RWPE2 (cell line): ENCODE measurements at regions not wholly inside any gene's neighbourhood (a gene's known extent, or its start where the extent isn't known, plus 50 kb on each side); places are given as distances from the start of the nearest gene placed in this dataset.

ENCODE experiments used
- ATAC-seq: fragments of 200-7000 bp; cut with Tn5 transposase; 3 replicates; pipeline ENCODE4 v1.9.1; 2021; ENCODE audit warnings: low read depth
- DNase-seq: peaks from one replicate; pipeline ENCODE4 v3.0.0-alpha.2; 2020; ENCODE audit warnings: low spot score
- H3K27ac ChIP-seq: fragments of 450-650 bp; 2 replicates; pipeline ENCODE4 v1.5.1; 2017; ENCODE audit warnings: mild to moderate bottlenecking; ENCODE audit not compliant: poor library complexity, severe bottlenecking
- H3K27me3 ChIP-seq: fragments of 250-450 bp; sonication (Bioruptor Pico); 2 replicates; pipeline ENCODE4 v1.5.1; 2021; ENCODE audit warnings: mild to moderate bottlenecking, moderate library complexity; ENCODE audit not compliant: insufficient read depth, poor library complexity, severe bottlenecking
- H3K36me3 ChIP-seq: fragments of 250-450 bp; sonication (Bioruptor Pico); 2 replicates; pipeline ENCODE4 v1.5.1; 2020; ENCODE audit warnings: low read depth, mild to moderate bottlenecking, moderate library complexity
- H3K4me1 ChIP-seq: fragments of 250-450 bp; sonication (Bioruptor Pico); 2 replicates; pipeline ENCODE4 v1.5.1; 2021; ENCODE audit warnings: mild to moderate bottlenecking, moderate library complexity; ENCODE audit not compliant: insufficient read depth, poor library complexity, severe bottlenecking
- H3K4me3 ChIP-seq: fragments of 250-450 bp; sonication (Bioruptor Pico); 2 replicates; pipeline ENCODE4 v1.5.1; 2021; ENCODE audit warnings: mild to moderate bottlenecking, moderate library complexity; ENCODE audit not compliant: severe bottlenecking
- H3K9me3 ChIP-seq: fragments of 250-450 bp; sonication (Bioruptor Pico); 2 replicates; pipeline ENCODE4 v1.5.1; 2021; ENCODE audit warnings: mild to moderate bottlenecking, moderate library complexity; ENCODE audit not compliant: severe bottlenecking
- TF ChIP-seq, protein P1 (sequence below): fragments of 450-650 bp; IDR thresholded peaks from one replicate; pipeline ENCODE4 v1.5.1; 2017; ENCODE audit warnings: mild to moderate bottlenecking, moderate library complexity; ENCODE audit not compliant: poor library complexity, severe bottlenecking

DNA sequence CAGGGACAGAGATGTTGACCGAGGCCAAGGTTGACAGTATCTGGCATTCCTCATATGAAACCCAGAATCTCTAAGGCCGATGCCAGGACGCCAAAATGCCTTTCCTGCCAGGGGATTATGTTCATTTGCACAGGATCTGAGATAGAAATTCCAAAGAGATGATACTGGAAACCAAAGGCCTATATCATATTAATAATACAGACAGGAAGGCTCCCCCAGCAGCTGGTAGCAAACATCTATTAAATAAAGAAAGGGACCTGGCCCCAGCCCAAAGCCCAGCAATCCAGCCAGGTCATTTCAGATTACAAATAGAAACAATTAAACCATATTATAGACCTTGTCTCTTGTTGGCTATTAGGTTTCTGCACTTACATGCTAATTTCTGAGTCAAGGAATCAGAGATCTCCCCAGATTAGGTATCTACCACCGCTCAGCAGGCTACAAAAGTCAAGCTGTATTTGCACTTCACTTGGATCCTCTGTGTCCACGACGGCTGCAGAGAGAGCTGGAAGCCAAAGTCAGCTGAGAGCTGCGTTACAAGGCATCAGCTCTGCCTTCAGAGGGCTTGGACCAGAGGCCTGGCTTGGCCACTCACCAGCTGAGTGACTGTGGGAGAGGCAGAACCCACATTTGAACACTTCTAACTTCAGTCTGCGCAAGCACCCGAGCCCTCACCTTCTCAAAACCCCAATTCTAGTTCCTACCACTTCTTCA lies 269.3 kb upstream of the SIX2 start:
- ATAC-seq (no peak), DNase-seq (no peak)
- no peaks in the 10 kb centered on the region for H3K27me3 ChIP-seq
- TF ChIP-seq, protein P1, sequence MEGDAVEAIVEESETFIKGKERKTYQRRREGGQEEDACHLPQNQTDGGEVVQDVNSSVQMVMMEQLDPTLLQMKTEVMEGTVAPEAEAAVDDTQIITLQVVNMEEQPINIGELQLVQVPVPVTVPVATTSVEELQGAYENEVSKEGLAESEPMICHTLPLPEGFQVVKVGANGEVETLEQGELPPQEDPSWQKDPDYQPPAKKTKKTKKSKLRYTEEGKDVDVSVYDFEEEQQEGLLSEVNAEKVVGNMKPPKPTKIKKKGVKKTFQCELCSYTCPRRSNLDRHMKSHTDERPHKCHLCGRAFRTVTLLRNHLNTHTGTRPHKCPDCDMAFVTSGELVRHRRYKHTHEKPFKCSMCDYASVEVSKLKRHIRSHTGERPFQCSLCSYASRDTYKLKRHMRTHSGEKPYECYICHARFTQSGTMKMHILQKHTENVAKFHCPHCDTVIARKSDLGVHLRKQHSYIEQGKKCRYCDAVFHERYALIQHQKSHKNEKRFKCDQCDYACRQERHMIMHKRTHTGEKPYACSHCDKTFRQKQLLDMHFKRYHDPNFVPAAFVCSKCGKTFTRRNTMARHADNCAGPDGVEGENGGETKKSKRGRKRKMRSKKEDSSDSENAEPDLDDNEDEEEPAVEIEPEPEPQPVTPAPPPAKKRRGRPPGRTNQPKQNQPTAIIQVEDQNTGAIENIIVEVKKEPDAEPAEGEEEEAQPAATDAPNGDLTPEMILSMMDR: no peak
- no peaks in the 10 kb centered on the region for H3K36me3 ChIP-seq
- no peaks in the 10 kb centered on the region for H3K9me3 ChIP-seq
- peaks cover 37% of the 10 kb centered on the region for H3K4me1 ChIP-seq
- H3K27ac ChIP-seq: no peak overlapping the region
- H3K4me3 ChIP-seq: no peak overlapping the region

DNA sequence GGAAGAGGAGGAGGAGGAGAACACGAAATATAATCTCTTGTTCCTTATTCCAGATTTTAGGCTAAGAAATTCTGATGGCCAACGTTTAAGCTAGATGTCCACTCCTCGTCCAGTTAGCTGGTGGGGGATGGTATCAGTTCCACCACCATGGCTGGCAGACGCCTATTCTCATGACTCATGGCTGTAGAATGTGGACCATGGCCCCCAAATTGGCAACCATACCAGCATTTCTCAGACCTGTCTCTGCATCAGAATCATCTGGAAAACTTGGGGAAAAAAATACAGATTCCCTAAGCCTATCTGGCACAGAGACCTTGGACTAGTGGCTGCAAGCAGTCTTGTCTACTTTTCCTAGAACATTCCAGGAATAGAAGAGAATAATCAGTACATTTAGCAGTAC lies 267.7 kb upstream of the SIX2 start:
- H3K4me1 ChIP-seq: peaks cover 24% of the 10 kb centered on the region
- no peaks in the 10 kb centered on the region for H3K27me3 ChIP-seq
- no peaks in the 10 kb centered on the region for H3K36me3 ChIP-seq
- TF ChIP-seq, protein P1: no peak
- DNase-seq (no peak), ATAC-seq (no peak)
- H3K9me3 ChIP-seq: no peaks in the 10 kb centered on the region
- H3K4me3 ChIP-seq: no peak overlapping the region
- peak overlapping the region; percentile 72 for H3K27ac ChIP-seq

DNA sequence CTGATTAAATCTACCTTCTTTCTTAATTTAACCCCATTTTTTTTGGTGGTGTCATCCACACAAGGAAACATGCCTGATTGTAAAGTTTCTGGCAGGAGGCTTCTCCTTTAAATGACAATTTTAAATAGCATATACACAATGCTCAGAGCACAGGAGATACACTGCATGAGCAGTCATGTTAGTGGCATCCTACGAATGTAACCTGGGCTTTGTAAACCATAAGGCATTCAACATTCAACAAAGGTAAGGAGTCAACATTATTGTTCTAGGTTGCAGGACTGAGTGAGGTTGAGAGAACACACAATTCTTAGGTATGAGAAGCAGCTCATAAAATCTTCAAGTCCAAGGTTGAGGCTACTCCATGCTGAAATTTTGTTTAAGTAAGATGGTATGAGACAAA lies 266.6 kb upstream of the SIX2 start:
- ATAC-seq: peak; percentile 94
- H3K4me3 ChIP-seq: no peak overlapping the region
- H3K36me3 ChIP-seq: no peaks in the 10 kb centered on the region
- TF ChIP-seq, protein P1: no peak
- peaks cover 24% of the 10 kb centered on the region for H3K4me1 ChIP-seq
- H3K9me3 ChIP-seq: no peaks in the 10 kb centered on the region
- H3K27me3 ChIP-seq: no peaks in the 10 kb centered on the region
- no peak for DNase-seq
- peak overlapping the region; percentile 72 for H3K27ac ChIP-seq

DNA sequence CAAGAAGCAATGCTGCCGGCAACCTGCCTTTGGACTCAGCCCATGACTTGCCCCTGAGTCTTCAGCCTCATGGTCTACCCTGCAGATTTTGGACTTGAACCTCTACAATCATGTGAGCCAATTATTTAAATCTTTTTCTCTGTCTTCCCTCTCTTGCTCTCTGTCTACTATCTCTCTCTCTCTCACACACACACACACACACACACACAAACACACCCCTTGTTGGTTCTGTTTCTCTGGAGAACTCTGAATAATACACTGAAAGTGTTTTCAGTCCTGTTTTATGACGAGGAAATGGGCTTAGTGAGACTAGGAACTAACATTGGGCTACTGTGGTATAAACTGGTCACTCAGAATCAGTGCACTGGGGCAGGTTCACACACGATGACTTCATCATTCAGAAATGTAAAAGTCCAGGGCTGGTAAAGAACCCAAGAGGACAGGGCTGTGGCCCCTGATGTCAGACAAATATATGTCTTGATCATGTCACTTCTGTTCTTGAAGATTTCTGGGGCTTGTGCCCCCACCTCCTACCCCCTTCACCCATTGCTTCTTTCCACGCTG lies 266.1 kb upstream of the SIX2 start:
- peaks cover 24% of the 10 kb centered on the region for H3K4me1 ChIP-seq
- TF ChIP-seq, protein P1: no peak
- no peaks in the 10 kb centered on the region for H3K9me3 ChIP-seq
- H3K36me3 ChIP-seq: no peaks in the 10 kb centered on the region
- no peak overlapping the region for H3K4me3 ChIP-seq
- no peaks in the 10 kb centered on the region for H3K27me3 ChIP-seq
- ATAC-seq: peak; percentile 66
- DNase-seq: no peak
- peak overlapping the region; percentile 72 for H3K27ac ChIP-seq
